Ascending aorta (tissue), 2 donors: ENCODE measurements at regions not wholly inside any gene's neighbourhood (a gene's known extent, or its start where the extent isn't known, plus 50 kb on each side); places are given as distances from the start of the nearest gene placed in this dataset.

Experiments
- DNase-seq, 2 donors: peaks; one replicate each; pipeline ENCODE4 v3.0.0-alpha.2; 2019; ENCODE audit warnings: low spot score in 2 of 2
- H3K27ac ChIP-seq, 2 donors: fragments of 200-600 bp; sonication (generic); one replicate each; pipeline ENCODE4 v1.5.1; 2016 to 2017; ENCODE audit warnings: mild to moderate bottlenecking in 1 of 2
- H3K27me3 ChIP-seq: fragments of 200-600 bp; sonication (generic); one replicate; pipeline ENCODE4 v1.5.1; 2017
- H3K36me3 ChIP-seq, 2 donors: fragments of 200-600 bp; sonication (generic); one replicate each; pipeline ENCODE4 v1.5.1; 2016
- H3K4me1 ChIP-seq, 2 donors: fragments of 200-600 bp; sonication (generic); one replicate each; pipeline ENCODE4 v1.5.1; 2016 to 2017; ENCODE audit warnings: mild to moderate bottlenecking in 1 of 2
- H3K4me3 ChIP-seq, 2 donors: fragments of 200-600 bp; sonication (generic); one replicate each; pipeline ENCODE4 v1.5.1; 2016 to 2017; ENCODE audit warnings: mild to moderate bottlenecking in 1 of 2
- H3K9me3 ChIP-seq, 2 donors: fragments of 200-600 bp; sonication (generic); one replicate each; pipeline ENCODE4 v1.5.1; 2016
- CTCF ChIP-seq, 3 experiments: fragments of 200-600 bp in 2 of 3; fragments of 450-650 bp in 1 of 3; sonication (generic) in 2 of 3; IDR thresholded peaks; one replicate each; pipeline ENCODE4 v1.5.1; 2016 to 2019; ENCODE audit warnings: antibody characterized with exemption in 3 of 3, mild to moderate bottlenecking in 1 of 3, moderate library complexity in 1 of 3
- intact Hi-C: fragments of 100-400 bp; cut with DNase I; formaldehyde crosslinking; loops from one replicate; pipeline ENCODE4 v1.15.1; 2023

GRCh38 chr4:57499786-57500185, 389.6 kb upstream of the IGFBP7 start:
- no peaks in the 10 kb centered on the region for H3K27me3 ChIP-seq
- no peak overlapping the region for H3K4me3 ChIP-seq
- H3K9me3 ChIP-seq = no peaks in the 10 kb centered on the region
- no peaks in the 10 kb centered on the region for H3K36me3 ChIP-seq
- H3K4me1 ChIP-seq = no peaks in the 10 kb centered on the region
- no peak overlapping the region for H3K27ac ChIP-seq
- intact Hi-C loops = no loop called here
- no peak for DNase-seq
- no peak for TF ChIP-seq CTCF (IDR thresholded peaks at IDR 0.05)

DNA sequence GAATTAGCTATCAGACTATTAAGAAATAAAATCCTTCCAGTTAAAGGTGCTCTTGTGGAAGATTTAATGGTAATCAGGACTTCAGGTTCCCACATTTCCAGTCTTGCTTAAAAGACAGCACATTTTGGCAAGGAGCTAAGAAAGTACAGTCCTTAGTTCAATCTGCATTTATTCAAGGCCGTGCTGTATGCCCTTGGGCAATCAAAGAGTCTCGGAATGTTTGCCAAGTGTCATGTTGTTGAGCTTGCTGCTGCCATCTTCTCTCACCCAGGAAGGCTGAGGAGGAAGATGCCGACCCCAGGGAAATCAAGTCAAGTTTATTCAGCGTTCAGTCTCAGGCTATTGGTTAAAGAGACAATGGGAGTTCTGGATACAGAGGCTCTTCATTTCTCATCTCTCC, 388.1 kb upstream of the IGFBP7 start:
- no peaks in the 10 kb centered on the region for H3K4me1 ChIP-seq
- intact Hi-C loops = no loop called here

GRCh38 chr4:57496697-57497471, 386.7 kb upstream of the IGFBP7 start:
- H3K27me3 ChIP-seq = no peaks in the 10 kb centered on the region
- H3K9me3 ChIP-seq = no peaks in the 10 kb centered on the region
- H3K4me3 ChIP-seq = no peak overlapping the region
- DNase-seq = no peak
- H3K4me1 ChIP-seq = no peaks in the 10 kb centered on the region
- intact Hi-C loops = no loop called here
- H3K36me3 ChIP-seq = no peaks in the 10 kb centered on the region
- no peak for TF ChIP-seq CTCF (IDR thresholded peaks at IDR 0.05)
- no peak overlapping the region for H3K27ac ChIP-seq

More for the DNA sequence above, 388.1 kb upstream of the IGFBP7 start:
- no peak for DNase-seq
- Histone ChIP-seq H3K27ac (no peak overlapping the region), H3K4me3 (no peak overlapping the region), H3K36me3 (no peaks in the 10 kb centered on the region), H3K27me3 (no peaks in the 10 kb centered on the region), H3K9me3 (no peaks in the 10 kb centered on the region)
- no peak for TF ChIP-seq CTCF (IDR thresholded peaks at IDR 0.05)

DNA sequence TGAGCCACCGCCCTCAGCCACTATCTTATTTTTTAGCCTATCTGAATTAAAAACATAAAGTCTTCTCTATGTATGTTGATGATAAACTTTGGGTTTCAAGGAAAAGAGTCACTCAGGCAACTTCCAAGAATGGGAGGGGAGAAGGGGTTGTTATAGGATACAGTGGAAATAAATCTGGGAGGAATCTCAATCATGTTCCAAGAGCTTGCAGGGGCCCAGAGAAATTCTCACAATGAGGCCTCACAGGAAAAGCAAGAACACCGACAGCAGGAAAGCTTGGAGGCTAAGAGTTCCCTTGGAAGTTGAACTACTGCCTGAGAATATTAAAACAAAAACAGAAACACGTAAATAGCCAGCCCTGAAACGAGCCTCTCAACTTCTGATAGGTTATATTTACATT, 384.6 kb upstream of the IGFBP7 start:
- Histone ChIP-seq H3K4me1 (no peaks in the 10 kb centered on the region), H3K9me3 (no peaks in the 10 kb centered on the region), H3K4me3 (no peak overlapping the region), H3K27me3 (no peaks in the 10 kb centered on the region), H3K27ac (no peak overlapping the region), H3K36me3 (no peaks in the 10 kb centered on the region)
- intact Hi-C loops = no loop called here
- DNase-seq = no peak
- no peak for TF ChIP-seq CTCF (IDR thresholded peaks at IDR 0.05)

- Histone ChIP-seq H3K9me3 (no peaks in the 10 kb centered on the region), H3K4me1 (no peaks in the 10 kb centered on the region), H3K4me3 (no peak overlapping the region), H3K36me3 (no peaks in the 10 kb centered on the region), H3K27ac (no peak overlapping the region), H3K27me3 (no peaks in the 10 kb centered on the region)
- no peak for TF ChIP-seq CTCF (IDR thresholded peaks at IDR 0.05)
- DNase-seq = no peak
- intact Hi-C loops = no loop called here
Observed at GRCh38 chr4:57492251-57492878, 382.2 kb upstream of the IGFBP7 start.
